ENCODE measurements at regions not wholly inside any gene's neighbourhood (a gene's known extent, or its start where the extent isn't known, plus 50 kb on each side); places are given as distances from the start of the nearest gene placed in this dataset.

GRCh38 chr15:94002041-94002440 is 229.3 kb upstream of the MCTP2 start:
- Histone ChIP-seq H3K4me1 (ENCODE audit: control insufficient read depth in 1 of 2, insufficient read depth in 2 of 2, low read depth in 1 of 2, low read length in 1 of 2) (peaks cover 0 to 4% of the 10 kb centered on the region in 2 experiments; a peak in 2 of 4 replicates), H3K9me3 (no peaks in the 10 kb centered on the region), H3K27ac (ENCODE audit: low read depth in 2 of 2, low read length in 1 of 2) (no peak overlapping the region), H3K36me3 (replicated peaks in 1 of 2; ENCODE audit: control insufficient read depth in 1 of 2, insufficient read depth in 2 of 2, low read length in 1 of 2) (no peaks in the 10 kb centered on the region), H3K4me3 (ENCODE audit: low read depth in 2 of 2, low read length in 1 of 2) (no peak overlapping the region), H4K20me1 (ENCODE audit: insufficient read depth) (no peaks in the 10 kb centered on the region), H3K4me2 (no peak overlapping the region), H3F3A (replicated peaks; ENCODE audit: insufficient read depth) (peaks cover 5% of the 10 kb centered on the region), H3K27me3 (ENCODE audit: insufficient read depth) (no peaks in the 10 kb centered on the region), H3K9ac (no peak overlapping the region), H2AFZ (ENCODE audit: low read depth) (no peak overlapping the region), H3K9me2 (no peaks in the 10 kb centered on the region), H3K79me2 (ENCODE audit: insufficient read depth) (no peaks in the 10 kb centered on the region)
- TF ChIP-seq GATA2 (CRISPR knock-in tag; IDR thresholded peaks at IDR 0.05), result no peak
- TF ChIP-seq USF2 (IDR thresholded peaks at IDR 0.05; ENCODE audit: borderline replicate concordance, low read depth, low read length), result no peak
- no peak for TF ChIP-seq JUND (IDR thresholded peaks at IDR 0.05)
- TF ChIP-seq FOXM1 (IDR thresholded peaks at IDR 0.05; ENCODE audit: low read depth), result no peak
- no peak for TF ChIP-seq TCF12 (IDR thresholded peaks at IDR 0.05)
- no peak for TF ChIP-seq NFIC (IDR thresholded peaks at IDR 0.05; ENCODE audit: borderline replicate concordance)
- TF ChIP-seq EP300 (IDR thresholded peaks at IDR 0.05; ENCODE audit: borderline replicate concordance in 1 of 2, low read depth in 1 of 2, low read length in 1 of 2), result no peak
- TF ChIP-seq REST (IDR thresholded peaks at IDR 0.05; ENCODE audit: low read depth, low read length), result no peak
- no peak for DNase-seq
- CTCF ChIA-PET, result interaction anchor here (5.0 kb wide), 1 partner anchor 118 kb away, joined by 21 read pairs; no protein-coding TSS in a partner anchor
- POLR2A ChIA-PET, result no interaction called here
- WGBS (ENCODE audit: low lambda C conversion rate), result 88% methylated on average over 3 of the region's 3 CpGs

GRCh38 chr15:94001255-94001801 is 230.0 kb upstream of the MCTP2 start:
- 40% methylated on average over 3 of the region's 3 CpGs for WGBS (ENCODE audit: low lambda C conversion rate)
- CTCF ChIA-PET, result interaction anchor here (0.9 to 5.0 kb wide), 2 partner anchors 11 to 119 kb away, joined by 3 to 21 read pairs; no protein-coding TSS in a partner anchor
- Histone ChIP-seq H3K9me3 (no peaks in the 10 kb centered on the region), H3K9ac (no peak overlapping the region), H3K27me3 (ENCODE audit: insufficient read depth) (no peaks in the 10 kb centered on the region), H3K9me2 (no peaks in the 10 kb centered on the region), H3K79me2 (ENCODE audit: insufficient read depth) (no peaks in the 10 kb centered on the region), H3K4me3 (ENCODE audit: low read depth in 2 of 2, low read length in 1 of 2) (no peak overlapping the region), H4K20me1 (ENCODE audit: insufficient read depth) (no peaks in the 10 kb centered on the region), H3K27ac (ENCODE audit: low read depth in 2 of 2, low read length in 1 of 2) (no peak overlapping the region), H3K4me1 (ENCODE audit: control insufficient read depth in 1 of 2, insufficient read depth in 2 of 2, low read depth in 1 of 2, low read length in 1 of 2) (peaks cover 0 to 4% of the 10 kb centered on the region in 2 experiments; a peak in 2 of 4 replicates), H3F3A (replicated peaks; ENCODE audit: insufficient read depth) (peaks cover 5% of the 10 kb centered on the region), H3K4me2 (no peak overlapping the region), H2AFZ (ENCODE audit: low read depth) (0 out of 2 replicates have a peak overlapping the region, but pooled peaks have one; percentile 11), H3K36me3 (replicated peaks in 1 of 2; ENCODE audit: control insufficient read depth in 1 of 2, insufficient read depth in 2 of 2, low read length in 1 of 2) (no peaks in the 10 kb centered on the region)
- POLR2A ChIA-PET, result no interaction called here
- DNase-seq, result no peak
- TF ChIP-seq MAX (IDR thresholded peaks at IDR 0.05; ENCODE audit: low read depth), result no peak
- no peak for TF ChIP-seq SIN3A (IDR thresholded peaks at IDR 0.05; ENCODE audit: borderline replicate concordance, low read depth, low read length)
- TF ChIP-seq JUND (IDR thresholded peaks at IDR 0.05), result no peak
- peak; percentile 39; the same call in 1 of the 2 replicates for TF ChIP-seq TCF12 (IDR thresholded peaks at IDR 0.05)
- TF ChIP-seq GATA2 (CRISPR knock-in tag; IDR thresholded peaks at IDR 0.05), result no peak

Measured in SK-N-SH (cell line).